GM18505 (cell line): ENCODE measurements at regions not wholly inside any gene's neighbourhood (a gene's known extent, or its start where the extent isn't known, plus 50 kb on each side); places are given as distances from the start of the nearest gene placed in this dataset.

Source experiments
- ATAC-seq: cut with Tn5 transposase; IDR thresholded peaks from one replicate; pipeline ENCODE4 v1.9.1; 2021; ENCODE audit not compliant: unreplicated experiment
- POLR2A ChIP-seq: IDR thresholded peaks from 4 replicates; pipeline ENCODE4 v1.6.1; 2011; ENCODE audit warnings: borderline replicate concordance; ENCODE audit not compliant: insufficient read depth, insufficient read length; ENCODE audit errors: extremely low read depth

DNA sequence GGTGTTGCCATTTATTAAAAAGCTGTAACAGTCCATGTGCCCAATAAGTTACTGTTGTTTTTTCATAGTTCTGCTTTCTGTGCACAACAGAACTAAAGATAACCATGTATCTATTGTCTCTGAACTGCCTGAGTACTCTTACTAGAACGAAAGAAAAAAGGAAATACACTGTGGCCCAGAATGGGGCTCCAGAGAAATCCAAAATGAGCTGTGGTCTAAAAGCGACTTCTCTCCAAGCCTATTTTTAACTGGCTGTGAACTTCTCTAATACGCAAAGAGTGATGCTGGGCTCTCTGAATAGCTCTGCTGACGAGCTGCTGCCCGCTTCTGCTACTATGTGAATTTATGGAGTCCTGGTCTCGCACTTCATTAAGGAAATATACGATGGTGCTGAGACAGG lies 56.2 kb upstream of the LPP start:
- TF ChIP-seq POLR2A, result no peak
- no peak for ATAC-seq

DNA sequence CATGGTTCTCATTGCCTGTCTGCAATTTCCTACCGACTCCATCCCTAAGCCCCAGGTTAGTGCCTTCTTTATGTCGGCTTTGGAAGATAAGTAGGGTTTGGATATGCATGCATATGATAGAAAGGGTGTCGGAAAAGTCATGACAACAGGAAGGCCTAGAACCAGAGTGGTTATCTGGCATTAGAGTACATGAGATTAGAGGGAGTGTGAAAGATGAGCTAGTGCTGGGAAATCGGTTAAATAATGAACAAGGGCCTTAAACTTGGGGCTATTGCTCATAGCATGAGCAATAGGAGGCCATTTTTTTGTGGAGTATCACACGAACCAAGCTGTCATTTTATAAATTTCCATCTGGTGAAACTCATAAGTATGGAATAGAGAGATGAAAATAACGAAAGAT lies 54.0 kb upstream of the LPP start:
- no peak for ATAC-seq
- TF ChIP-seq POLR2A, result no peak

- no peak for TF ChIP-seq POLR2A
- ATAC-seq, result no peak
These were observed 51.0 kb upstream of the LPP start for GRCh38 chr3:188102861-188103547.

- no peak for ATAC-seq
- no peak for TF ChIP-seq POLR2A
These were observed 49.9 kb upstream of the LPP start for GRCh38 chr3:188104050-188104449.
